Esophagus squamous epithelium (tissue), 4 donors: ENCODE measurements at regions not wholly inside any gene's neighbourhood (a gene's known extent, or its start where the extent isn't known, plus 50 kb on each side); places are given as distances from the start of the nearest gene placed in this dataset.

Experiments
- POLR2A ChIP-seq, 4 donors: fragments of 450-650 bp; IDR thresholded peaks; one replicate each; pipeline ENCODE4 v1.6.1; 2017; ENCODE audit warnings: antibody characterized with exemption in 4 of 4, mild to moderate bottlenecking in 4 of 4, moderate library complexity in 3 of 4
- TF ChIP-seq, protein P1 (sequence below), 6 experiments: fragments of 450-650 bp in 4 of 6; fragments of 200-600 bp in 2 of 6; sonication (generic) in 2 of 6; IDR thresholded peaks; one replicate each; pipeline ENCODE4 v1.5.1; 2016 to 2019; ENCODE audit warnings: antibody characterized with exemption in 6 of 6, mild to moderate bottlenecking in 4 of 6, moderate library complexity in 4 of 6

DNA sequence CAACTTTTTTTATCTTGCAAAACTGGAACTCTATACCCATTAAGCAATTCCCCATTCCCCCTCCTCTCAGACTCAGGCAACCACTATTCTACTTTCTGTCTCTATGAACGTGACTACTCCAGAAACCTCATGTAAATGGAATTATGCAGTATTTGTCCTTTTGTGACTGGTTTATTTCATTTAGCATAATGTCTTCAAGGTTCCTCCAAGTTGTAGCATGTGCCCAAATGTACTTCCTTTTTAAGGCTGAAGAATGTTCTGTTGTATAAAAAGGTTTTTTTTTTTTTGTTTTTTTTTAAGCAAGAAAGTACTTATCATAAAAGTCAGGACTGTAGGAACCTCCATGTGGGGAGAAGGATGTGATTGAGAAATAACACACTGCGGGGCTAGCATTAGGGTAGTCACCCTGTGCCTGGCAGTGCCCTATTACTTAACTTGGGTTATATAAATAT, 145.3 kb upstream of the FOXN2 start:
- TF ChIP-seq, protein P1, sequence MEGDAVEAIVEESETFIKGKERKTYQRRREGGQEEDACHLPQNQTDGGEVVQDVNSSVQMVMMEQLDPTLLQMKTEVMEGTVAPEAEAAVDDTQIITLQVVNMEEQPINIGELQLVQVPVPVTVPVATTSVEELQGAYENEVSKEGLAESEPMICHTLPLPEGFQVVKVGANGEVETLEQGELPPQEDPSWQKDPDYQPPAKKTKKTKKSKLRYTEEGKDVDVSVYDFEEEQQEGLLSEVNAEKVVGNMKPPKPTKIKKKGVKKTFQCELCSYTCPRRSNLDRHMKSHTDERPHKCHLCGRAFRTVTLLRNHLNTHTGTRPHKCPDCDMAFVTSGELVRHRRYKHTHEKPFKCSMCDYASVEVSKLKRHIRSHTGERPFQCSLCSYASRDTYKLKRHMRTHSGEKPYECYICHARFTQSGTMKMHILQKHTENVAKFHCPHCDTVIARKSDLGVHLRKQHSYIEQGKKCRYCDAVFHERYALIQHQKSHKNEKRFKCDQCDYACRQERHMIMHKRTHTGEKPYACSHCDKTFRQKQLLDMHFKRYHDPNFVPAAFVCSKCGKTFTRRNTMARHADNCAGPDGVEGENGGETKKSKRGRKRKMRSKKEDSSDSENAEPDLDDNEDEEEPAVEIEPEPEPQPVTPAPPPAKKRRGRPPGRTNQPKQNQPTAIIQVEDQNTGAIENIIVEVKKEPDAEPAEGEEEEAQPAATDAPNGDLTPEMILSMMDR (IDR thresholded peaks at IDR 0.05) = no peak
- TF ChIP-seq POLR2A (IDR thresholded peaks at IDR 0.05) = no peak
